ENCODE measurements at regions not wholly inside any gene's neighbourhood (a gene's known extent, or its start where the extent isn't known, plus 50 kb on each side); places are given as distances from the start of the nearest gene placed in this dataset.

- TF ChIP-seq POLR2A (IDR thresholded peaks at IDR 0.05) (no peak), CTCF (IDR thresholded peaks at IDR 0.05) (no peak)
Observed at GRCh38 chr5:9951865-9952516, 297.7 kb downstream of the ATPSCKMT start.

All from right lobe of liver (tissue), 4 donors.